ENCODE measurements at regions not wholly inside any gene's neighbourhood (a gene's known extent, or its start where the extent isn't known, plus 50 kb on each side); places are given as distances from the start of the nearest gene placed in this dataset.

GRCh38 chr15:69609176-69609575 is 156.6 kb downstream of the RPLP1 start:
- no peak for TF ChIP-seq POLR2A (IDR thresholded peaks at IDR 0.05)
- TF ChIP-seq CTCF (IDR thresholded peaks at IDR 0.05): no peak
- no peak for TF ChIP-seq POLR2AphosphoS5 (IDR thresholded peaks at IDR 0.05; ENCODE audit: insufficient read depth in 1 of 2, low read depth in 1 of 2)

All from vagina (tissue), 2 donors.